ENCODE measurements at regions not wholly inside any gene's neighbourhood (a gene's known extent, or its start where the extent isn't known, plus 50 kb on each side); places are given as distances from the start of the nearest gene placed in this dataset.
"Not testable (repeated sequence)": the region's sequence is repeated elsewhere in the genome, so short reads cannot be mapped to it uniquely, and the experiment has no call there.

GRCh38 chr5:168140241-168140640 is 151.2 kb upstream of the WWC1 start:
- no peak overlapping the region for H3K27ac ChIP-seq (ENCODE audit: insufficient read depth, low read length, poor library complexity, severe bottlenecking)
- no peak for DNase-seq
- no peaks in the 10 kb centered on the region for H3K27me3 ChIP-seq (replicated peaks; ENCODE audit: control insufficient read depth, insufficient read depth, low read length, poor library complexity, severe bottlenecking)
- no peak overlapping the region for H3K4me3 ChIP-seq (ENCODE audit: insufficient read depth, low read depth, low read length, poor library complexity, severe bottlenecking)
- no peaks in the 10 kb centered on the region for H3K4me1 ChIP-seq (ENCODE audit: control insufficient read depth, insufficient read depth, low read length, poor library complexity, severe bottlenecking)
- no peaks in the 10 kb centered on the region for H3K36me3 ChIP-seq (ENCODE audit: control insufficient read depth, insufficient read depth, low read length)
- H3K9me3 ChIP-seq (ENCODE audit: control insufficient read depth, low read length): no peaks in the 10 kb centered on the region

DNA sequence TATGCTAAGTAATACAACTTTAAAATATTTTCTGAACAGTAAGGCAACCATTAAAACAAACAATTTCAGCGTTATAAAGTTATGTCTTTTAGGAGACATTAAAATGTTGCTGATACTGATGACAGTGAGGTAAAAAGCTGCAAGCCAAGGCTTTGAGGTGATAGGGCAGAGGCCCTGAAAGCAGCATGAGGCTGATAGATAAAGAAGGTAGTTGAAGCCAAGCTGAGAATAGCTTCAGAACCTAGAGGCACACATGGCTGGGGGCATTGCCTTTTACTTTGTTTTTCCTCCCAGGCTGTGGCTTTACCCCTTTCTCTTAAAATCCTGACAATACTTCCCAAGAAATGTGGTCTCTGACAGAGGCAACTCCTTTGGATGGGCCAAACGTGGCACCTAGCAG is 149.0 kb upstream of the WWC1 start:
- Histone ChIP-seq H3K36me3 (ENCODE audit: control insufficient read depth, insufficient read depth, low read length) (no peaks in the 10 kb centered on the region), H3K27ac (ENCODE audit: insufficient read depth, low read length, poor library complexity, severe bottlenecking) (no peak overlapping the region), H3K9me3 (ENCODE audit: control insufficient read depth, low read length) (no peaks in the 10 kb centered on the region), H3K4me1 (ENCODE audit: control insufficient read depth, insufficient read depth, low read length, poor library complexity, severe bottlenecking) (no peaks in the 10 kb centered on the region), H3K27me3 (replicated peaks; ENCODE audit: control insufficient read depth, insufficient read depth, low read length, poor library complexity, severe bottlenecking) (no peaks in the 10 kb centered on the region), H3K4me3 (ENCODE audit: insufficient read depth, low read depth, low read length, poor library complexity, severe bottlenecking) (no peak overlapping the region)
- DNase-seq: no peak

GRCh38 chr5:168143521-168143920 is 147.9 kb upstream of the WWC1 start:
- H3K9me3 ChIP-seq (ENCODE audit: control insufficient read depth, low read length); H3K4me1 ChIP-seq (ENCODE audit: control insufficient read depth, insufficient read depth, low read length, poor library complexity, severe bottlenecking); DNase-seq; H3K4me3 ChIP-seq (ENCODE audit: insufficient read depth, low read depth, low read length, poor library complexity, severe bottlenecking); H3K36me3 ChIP-seq (ENCODE audit: control insufficient read depth, insufficient read depth, low read length); H3K27me3 ChIP-seq (replicated peaks; ENCODE audit: control insufficient read depth, insufficient read depth, low read length, poor library complexity, severe bottlenecking); H3K27ac ChIP-seq (ENCODE audit: insufficient read depth, low read length, poor library complexity, severe bottlenecking): not testable (repeated sequence)

- Histone ChIP-seq H3K27ac (ENCODE audit: insufficient read depth, low read length, poor library complexity, severe bottlenecking) (no peak overlapping the region), H3K27me3 (replicated peaks; ENCODE audit: control insufficient read depth, insufficient read depth, low read length, poor library complexity, severe bottlenecking) (no peaks in the 10 kb centered on the region), H3K4me1 (ENCODE audit: control insufficient read depth, insufficient read depth, low read length, poor library complexity, severe bottlenecking) (no peaks in the 10 kb centered on the region), H3K36me3 (ENCODE audit: control insufficient read depth, insufficient read depth, low read length) (no peaks in the 10 kb centered on the region), H3K4me3 (ENCODE audit: insufficient read depth, low read depth, low read length, poor library complexity, severe bottlenecking) (no peak overlapping the region), H3K9me3 (ENCODE audit: control insufficient read depth, low read length) (no peaks in the 10 kb centered on the region)
- no peak for DNase-seq
Observed at GRCh38 chr5:168147106-168147505, 144.3 kb upstream of the WWC1 start.

DNA sequence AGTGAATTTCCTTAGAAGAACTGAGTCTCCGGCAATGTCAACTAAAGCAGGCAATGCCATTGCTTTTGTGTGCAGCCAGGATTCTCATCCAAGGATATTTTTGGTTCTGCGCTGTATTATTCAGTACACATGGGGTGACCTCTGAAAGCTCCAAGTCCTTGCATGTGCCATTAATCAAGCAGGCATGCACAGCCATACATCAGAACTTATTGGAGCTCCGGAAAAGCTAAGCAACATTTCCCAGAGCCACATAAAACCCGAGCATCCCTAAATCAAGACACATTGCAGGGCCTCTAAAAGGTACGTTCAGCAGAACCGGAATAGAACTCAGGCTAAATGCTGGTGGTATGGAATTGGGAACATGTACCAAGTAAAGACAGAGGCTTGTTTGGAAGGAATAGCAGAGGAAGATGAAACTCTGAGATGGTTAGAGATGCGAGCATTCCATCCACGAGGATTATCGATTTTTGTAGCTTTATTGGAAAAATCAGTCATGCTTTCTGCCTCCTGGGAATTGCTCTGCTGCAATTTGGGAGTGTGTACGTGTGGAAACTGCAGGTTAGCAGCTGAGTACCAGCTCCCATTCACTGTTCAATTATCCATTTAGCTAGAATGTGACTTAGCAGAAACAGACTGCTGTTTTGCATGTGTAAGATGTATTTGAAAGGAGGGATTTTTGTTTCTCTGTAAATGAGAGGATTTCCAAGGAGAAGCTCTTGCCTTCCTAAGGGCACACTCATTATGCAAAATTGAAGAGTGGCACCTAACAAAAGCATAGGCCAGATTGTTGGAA is 143.7 kb upstream of the WWC1 start:
- Histone ChIP-seq H3K4me3 (ENCODE audit: insufficient read depth, low read depth, low read length, poor library complexity, severe bottlenecking) (no peak overlapping the region), H3K27ac (ENCODE audit: insufficient read depth, low read length, poor library complexity, severe bottlenecking) (no peak overlapping the region), H3K27me3 (replicated peaks; ENCODE audit: control insufficient read depth, insufficient read depth, low read length, poor library complexity, severe bottlenecking) (no peaks in the 10 kb centered on the region), H3K4me1 (ENCODE audit: control insufficient read depth, insufficient read depth, low read length, poor library complexity, severe bottlenecking) (no peaks in the 10 kb centered on the region), H3K36me3 (ENCODE audit: control insufficient read depth, insufficient read depth, low read length) (no peaks in the 10 kb centered on the region), H3K9me3 (ENCODE audit: control insufficient read depth, low read length) (no peaks in the 10 kb centered on the region)
- no peak for DNase-seq

DNA sequence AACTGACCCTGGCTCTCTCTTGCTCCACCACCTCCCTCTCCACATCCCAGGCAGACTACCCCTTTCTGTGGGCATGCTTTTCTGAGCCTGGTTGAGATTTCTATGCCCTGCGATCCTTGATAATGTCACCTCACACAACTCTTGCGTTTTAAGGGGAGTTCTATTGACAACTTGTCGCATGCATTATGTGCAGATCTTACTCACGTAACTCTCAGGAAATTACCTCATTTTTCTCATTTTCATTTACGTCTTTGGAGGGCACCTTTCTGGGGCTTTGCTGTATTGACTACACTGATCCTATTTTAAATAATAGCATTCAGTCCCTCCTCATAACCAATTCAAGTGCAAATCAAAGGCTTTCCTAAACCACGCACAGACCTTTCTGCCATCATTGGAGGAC is 140.4 kb upstream of the WWC1 start:
- Histone ChIP-seq H3K27ac (ENCODE audit: insufficient read depth, low read length, poor library complexity, severe bottlenecking) (no peak overlapping the region), H3K27me3 (replicated peaks; ENCODE audit: control insufficient read depth, insufficient read depth, low read length, poor library complexity, severe bottlenecking) (no peaks in the 10 kb centered on the region), H3K9me3 (ENCODE audit: control insufficient read depth, low read length) (no peaks in the 10 kb centered on the region), H3K4me1 (ENCODE audit: control insufficient read depth, insufficient read depth, low read length, poor library complexity, severe bottlenecking) (no peaks in the 10 kb centered on the region), H3K4me3 (ENCODE audit: insufficient read depth, low read depth, low read length, poor library complexity, severe bottlenecking) (no peak overlapping the region), H3K36me3 (ENCODE audit: control insufficient read depth, insufficient read depth, low read length) (no peaks in the 10 kb centered on the region)
- no peak for DNase-seq

GRCh38 chr5:168152660-168153059 is 138.8 kb upstream of the WWC1 start:
- Histone ChIP-seq H3K4me3 (ENCODE audit: insufficient read depth, low read depth, low read length, poor library complexity, severe bottlenecking) (no peak overlapping the region), H3K36me3 (ENCODE audit: control insufficient read depth, insufficient read depth, low read length) (no peaks in the 10 kb centered on the region), H3K4me1 (ENCODE audit: control insufficient read depth, insufficient read depth, low read length, poor library complexity, severe bottlenecking) (no peaks in the 10 kb centered on the region), H3K9me3 (ENCODE audit: control insufficient read depth, low read length) (no peaks in the 10 kb centered on the region), H3K27me3 (replicated peaks; ENCODE audit: control insufficient read depth, insufficient read depth, low read length, poor library complexity, severe bottlenecking) (no peaks in the 10 kb centered on the region), H3K27ac (ENCODE audit: insufficient read depth, low read length, poor library complexity, severe bottlenecking) (no peak overlapping the region)
- DNase-seq: no peak

GRCh38 chr5:168153263-168153875 is 138.1 kb upstream of the WWC1 start:
- Histone ChIP-seq H3K9me3 (ENCODE audit: control insufficient read depth, low read length) (no peaks in the 10 kb centered on the region), H3K27me3 (replicated peaks; ENCODE audit: control insufficient read depth, insufficient read depth, low read length, poor library complexity, severe bottlenecking) (no peaks in the 10 kb centered on the region), H3K36me3 (ENCODE audit: control insufficient read depth, insufficient read depth, low read length) (no peaks in the 10 kb centered on the region), H3K27ac (ENCODE audit: insufficient read depth, low read length, poor library complexity, severe bottlenecking) (no peak overlapping the region), H3K4me1 (ENCODE audit: control insufficient read depth, insufficient read depth, low read length, poor library complexity, severe bottlenecking) (no peaks in the 10 kb centered on the region), H3K4me3 (ENCODE audit: insufficient read depth, low read depth, low read length, poor library complexity, severe bottlenecking) (no peak overlapping the region)
- no peak for DNase-seq

DNA sequence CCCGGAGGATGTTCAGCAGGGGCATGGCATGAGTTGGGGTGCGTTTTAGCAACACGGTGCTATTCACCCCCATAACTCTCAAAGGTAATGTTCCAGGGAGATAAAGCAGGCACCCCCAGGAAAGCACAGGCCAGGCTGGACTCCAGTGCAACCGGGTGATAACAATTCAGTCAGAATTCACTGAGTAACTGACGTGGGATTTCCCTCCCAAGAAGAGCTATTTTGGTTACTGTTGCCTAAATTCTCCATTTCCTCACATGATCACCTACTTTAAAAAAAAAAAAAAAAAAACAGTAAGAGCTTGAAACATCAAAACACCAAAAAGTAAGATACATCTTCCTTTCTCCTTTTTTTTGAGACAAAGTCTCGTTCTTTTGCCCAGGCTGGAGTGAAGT is 137.6 kb upstream of the WWC1 start:
- no peaks in the 10 kb centered on the region for H3K4me1 ChIP-seq (ENCODE audit: control insufficient read depth, insufficient read depth, low read length, poor library complexity, severe bottlenecking)
- no peak overlapping the region for H3K27ac ChIP-seq (ENCODE audit: insufficient read depth, low read length, poor library complexity, severe bottlenecking)
- no peak overlapping the region for H3K4me3 ChIP-seq (ENCODE audit: insufficient read depth, low read depth, low read length, poor library complexity, severe bottlenecking)
- DNase-seq: no peak
- no peaks in the 10 kb centered on the region for H3K27me3 ChIP-seq (replicated peaks; ENCODE audit: control insufficient read depth, insufficient read depth, low read length, poor library complexity, severe bottlenecking)
- H3K9me3 ChIP-seq (ENCODE audit: control insufficient read depth, low read length): no peaks in the 10 kb centered on the region
- H3K36me3 ChIP-seq (ENCODE audit: control insufficient read depth, insufficient read depth, low read length): no peaks in the 10 kb centered on the region

DNA sequence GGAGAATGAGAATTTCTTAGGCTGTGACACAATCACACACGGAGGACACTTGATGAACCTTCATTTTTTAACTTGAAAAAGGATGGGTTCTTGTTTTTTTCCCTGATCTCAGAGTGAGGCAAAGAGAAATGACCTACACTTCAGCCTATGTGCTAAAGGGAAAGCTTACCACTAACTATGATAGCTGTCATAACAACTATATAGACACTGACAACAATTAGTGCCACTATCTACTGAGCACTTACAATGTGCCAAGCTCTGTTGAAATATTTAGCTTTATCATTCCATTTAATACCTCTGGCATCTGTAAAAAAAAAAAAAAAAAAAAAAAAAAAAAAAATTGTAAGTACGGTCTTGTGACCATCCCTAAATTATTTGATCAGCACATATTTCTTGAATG is 135.9 kb upstream of the WWC1 start:
- no peak for DNase-seq
- Histone ChIP-seq H3K4me3 (ENCODE audit: insufficient read depth, low read depth, low read length, poor library complexity, severe bottlenecking) (no peak overlapping the region), H3K27me3 (replicated peaks; ENCODE audit: control insufficient read depth, insufficient read depth, low read length, poor library complexity, severe bottlenecking) (no peaks in the 10 kb centered on the region), H3K9me3 (ENCODE audit: control insufficient read depth, low read length) (no peaks in the 10 kb centered on the region), H3K27ac (ENCODE audit: insufficient read depth, low read length, poor library complexity, severe bottlenecking) (no peak overlapping the region), H3K36me3 (ENCODE audit: control insufficient read depth, insufficient read depth, low read length) (no peaks in the 10 kb centered on the region), H3K4me1 (ENCODE audit: control insufficient read depth, insufficient read depth, low read length, poor library complexity, severe bottlenecking) (no peaks in the 10 kb centered on the region)

Data from effector memory CD4-positive, alpha-beta T cell (primary cell).